Loucy (cell line): ENCODE measurements at regions not wholly inside any gene's neighbourhood (a gene's known extent, or its start where the extent isn't known, plus 50 kb on each side); places are given as distances from the start of the nearest gene placed in this dataset.

ENCODE experiments used
- CTCF ChIP-seq: fragments of 200-600 bp; sonication (generic); conservative IDR thresholded peaks from 2 replicates; pipeline ENCODE4 v1.5.1; 2014; ENCODE audit warnings: mild to moderate bottlenecking, antibody characterized with exemption, low read length
- EZH2phosphoT487 ChIP-seq: fragments of 200-600 bp; IDR thresholded peaks from 2 replicates; pipeline ENCODE4 v1.6.1; 2018; ENCODE audit warnings: antibody characterized with exemption, mild to moderate bottlenecking, moderate library complexity, borderline replicate concordance

- TF ChIP-seq CTCF (no peak), EZH2phosphoT487 (no peak)
Measured at GRCh38 chr20:46833360-46833759, 61.3 kb upstream of the EYA2 start.
